ENCODE measurements at regions not wholly inside any gene's neighbourhood (a gene's known extent, or its start where the extent isn't known, plus 50 kb on each side); places are given as distances from the start of the nearest gene placed in this dataset.

DNA sequence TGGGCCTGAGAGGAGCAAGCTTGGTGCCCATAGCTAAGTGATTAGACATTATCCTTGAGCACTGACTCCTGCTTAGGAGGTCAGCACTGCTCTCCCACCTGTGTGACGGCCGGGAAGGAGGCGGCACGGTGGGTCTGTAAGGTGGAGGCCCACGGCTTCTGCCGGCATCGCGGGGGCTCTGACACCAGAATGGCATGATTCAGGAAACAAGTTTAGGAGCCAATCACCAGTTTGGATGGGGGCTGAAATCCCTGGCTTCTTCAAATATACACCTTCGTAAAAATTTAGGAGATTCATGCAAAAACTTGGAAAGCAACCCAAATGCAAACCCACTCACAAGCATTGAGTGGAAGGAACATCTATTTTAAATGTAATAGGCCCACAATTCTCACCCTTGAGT lies 307.3 kb upstream of the TSHZ3 start:
- H3K9me2 ChIP-seq (replicated peaks; ENCODE audit: insufficient read depth), result no peaks in the 10 kb centered on the region

DNA sequence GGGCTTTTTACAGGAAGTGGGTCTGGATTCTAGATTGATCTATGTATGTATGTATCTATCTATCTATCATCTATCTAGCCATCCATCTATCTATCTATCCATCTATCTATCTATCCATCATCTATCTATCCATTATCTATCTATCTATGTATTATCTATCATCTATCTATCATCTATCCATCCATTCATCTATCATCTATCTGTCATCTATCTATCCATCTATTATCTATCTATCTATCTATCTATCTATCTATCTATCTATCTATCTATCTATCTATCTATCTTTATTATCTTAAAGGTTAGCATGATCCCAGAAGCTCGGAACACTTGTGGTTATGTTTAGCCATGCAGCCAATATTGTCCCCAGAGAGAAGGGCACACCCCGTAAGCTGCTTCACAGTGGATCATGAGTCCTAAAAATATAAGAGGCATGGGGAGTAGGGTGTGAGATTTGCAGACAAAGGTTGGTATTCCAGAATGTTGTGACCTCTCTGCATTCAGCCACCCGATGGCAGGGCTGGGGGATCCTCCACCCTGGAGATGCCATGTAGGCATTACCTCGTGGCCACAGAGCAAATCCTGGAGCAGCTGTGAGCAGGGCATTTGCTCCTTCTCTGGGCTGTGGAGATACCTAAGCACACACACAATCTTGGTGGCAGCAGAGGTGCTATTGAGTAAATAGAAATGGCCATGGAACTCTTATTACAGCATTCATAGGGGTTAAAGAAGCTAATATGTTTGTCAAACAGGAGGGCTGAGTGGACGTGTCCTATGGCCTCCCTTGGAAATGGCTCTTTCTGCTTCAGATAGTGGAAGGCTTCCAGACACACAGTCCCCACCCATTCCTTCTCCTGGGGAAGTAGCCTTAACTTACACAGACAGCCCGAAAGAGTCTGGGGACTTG lies 310.0 kb upstream of the TSHZ3 start:
- WGBS (ENCODE audit: low lambda C conversion rate, missing lambda C conversion rate), result 85% methylated on average over 6 of the region's 6 CpGs
- no peak for DNase-seq (ENCODE audit: low spot score)
- no peak overlapping the region for H3K4me2 ChIP-seq
- no peaks in the 10 kb centered on the region for H4K20me1 ChIP-seq (ENCODE audit: insufficient read depth, poor library complexity, severe bottlenecking)
- no peak for TF ChIP-seq EZH2phosphoT487 (IDR thresholded peaks at IDR 0.05; ENCODE audit: low read depth, severe bottlenecking, unreplicated experiment)
- TF ChIP-seq, protein P1, sequence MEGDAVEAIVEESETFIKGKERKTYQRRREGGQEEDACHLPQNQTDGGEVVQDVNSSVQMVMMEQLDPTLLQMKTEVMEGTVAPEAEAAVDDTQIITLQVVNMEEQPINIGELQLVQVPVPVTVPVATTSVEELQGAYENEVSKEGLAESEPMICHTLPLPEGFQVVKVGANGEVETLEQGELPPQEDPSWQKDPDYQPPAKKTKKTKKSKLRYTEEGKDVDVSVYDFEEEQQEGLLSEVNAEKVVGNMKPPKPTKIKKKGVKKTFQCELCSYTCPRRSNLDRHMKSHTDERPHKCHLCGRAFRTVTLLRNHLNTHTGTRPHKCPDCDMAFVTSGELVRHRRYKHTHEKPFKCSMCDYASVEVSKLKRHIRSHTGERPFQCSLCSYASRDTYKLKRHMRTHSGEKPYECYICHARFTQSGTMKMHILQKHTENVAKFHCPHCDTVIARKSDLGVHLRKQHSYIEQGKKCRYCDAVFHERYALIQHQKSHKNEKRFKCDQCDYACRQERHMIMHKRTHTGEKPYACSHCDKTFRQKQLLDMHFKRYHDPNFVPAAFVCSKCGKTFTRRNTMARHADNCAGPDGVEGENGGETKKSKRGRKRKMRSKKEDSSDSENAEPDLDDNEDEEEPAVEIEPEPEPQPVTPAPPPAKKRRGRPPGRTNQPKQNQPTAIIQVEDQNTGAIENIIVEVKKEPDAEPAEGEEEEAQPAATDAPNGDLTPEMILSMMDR (IDR thresholded peaks at IDR 0.05; ENCODE audit: poor library complexity), result no peak
- no peak for TF ChIP-seq EZH2 (IDR thresholded peaks at IDR 0.05; ENCODE audit: borderline replicate concordance)
- no peaks in the 10 kb centered on the region for H3K9me2 ChIP-seq (replicated peaks; ENCODE audit: insufficient read depth)
- no peaks in the 10 kb centered on the region for H3K79me2 ChIP-seq
- H3K4me3 ChIP-seq, result no peak overlapping the region
- H3K27me3 ChIP-seq, result no peaks in the 10 kb centered on the region
- H3K9me3 ChIP-seq (ENCODE audit: low read depth), result no peaks in the 10 kb centered on the region
- no peaks in the 10 kb centered on the region for H3K36me3 ChIP-seq (replicated peaks; ENCODE audit: insufficient read depth, low read depth)
- H3K4me1 ChIP-seq (ENCODE audit: insufficient read depth), result no peaks in the 10 kb centered on the region
- no peak overlapping the region for H3K27ac ChIP-seq
- no peak overlapping the region for H2AFZ ChIP-seq

More for the DNA sequence above, 307.3 kb upstream of the TSHZ3 start:
- 94% methylated on average over 9 of the region's 9 CpGs for WGBS (ENCODE audit: low lambda C conversion rate, missing lambda C conversion rate)
- TF ChIP-seq, protein P1 (IDR thresholded peaks at IDR 0.05; ENCODE audit: poor library complexity), result no peak
- TF ChIP-seq EZH2 (IDR thresholded peaks at IDR 0.05; ENCODE audit: borderline replicate concordance), result no peak
- Histone ChIP-seq H4K20me1 (ENCODE audit: insufficient read depth, poor library complexity, severe bottlenecking) (no peaks in the 10 kb centered on the region), H3K79me2 (no peaks in the 10 kb centered on the region), H3K4me1 (ENCODE audit: insufficient read depth) (no peaks in the 10 kb centered on the region), H3K4me2 (no peak overlapping the region), H3K9me3 (ENCODE audit: low read depth) (no peaks in the 10 kb centered on the region), H2AFZ (no peak overlapping the region), H3K27ac (no peak overlapping the region), H3K27me3 (no peaks in the 10 kb centered on the region), H3K36me3 (replicated peaks; ENCODE audit: insufficient read depth, low read depth) (no peaks in the 10 kb centered on the region), H3K4me3 (no peak overlapping the region)
- DNase-seq (ENCODE audit: low spot score), result no peak

DNA sequence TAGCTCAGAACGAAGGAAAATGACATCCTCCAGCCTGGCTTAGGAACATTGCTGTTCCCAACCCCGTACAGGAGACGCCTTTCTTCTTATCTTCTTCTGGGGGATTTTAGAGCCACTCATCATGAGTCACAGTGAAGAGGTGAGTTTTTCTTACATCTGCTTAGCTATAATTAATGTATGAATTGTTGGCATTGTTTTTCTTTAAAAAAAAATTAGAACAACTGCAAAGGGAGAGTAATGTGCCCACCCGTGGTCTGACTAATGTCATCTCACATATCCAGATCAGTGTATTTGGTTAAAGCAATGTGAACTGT lies 310.6 kb upstream of the TSHZ3 start:
- H2AFZ ChIP-seq, result no peak overlapping the region
- H3K9me3 ChIP-seq (ENCODE audit: low read depth), result no peaks in the 10 kb centered on the region
- H3K4me1 ChIP-seq (ENCODE audit: insufficient read depth), result no peaks in the 10 kb centered on the region
- WGBS (ENCODE audit: low lambda C conversion rate, missing lambda C conversion rate), result 60% methylated on average over 4 of the region's 4 CpGs
- no peak overlapping the region for H3K4me2 ChIP-seq
- H3K27ac ChIP-seq, result no peak overlapping the region
- H3K27me3 ChIP-seq, result no peaks in the 10 kb centered on the region
- no peaks in the 10 kb centered on the region for H4K20me1 ChIP-seq (ENCODE audit: insufficient read depth, poor library complexity, severe bottlenecking)
- TF ChIP-seq, protein P1 (IDR thresholded peaks at IDR 0.05; ENCODE audit: poor library complexity), result no peak
- TF ChIP-seq EZH2 (IDR thresholded peaks at IDR 0.05; ENCODE audit: borderline replicate concordance) (no peak), EZH2phosphoT487 (IDR thresholded peaks at IDR 0.05; ENCODE audit: low read depth, severe bottlenecking, unreplicated experiment) (no peak)
- H3K36me3 ChIP-seq (replicated peaks; ENCODE audit: insufficient read depth, low read depth), result no peaks in the 10 kb centered on the region
- H3K4me3 ChIP-seq, result no peak overlapping the region
- H3K79me2 ChIP-seq, result no peaks in the 10 kb centered on the region
- no peaks in the 10 kb centered on the region for H3K9me2 ChIP-seq (replicated peaks; ENCODE audit: insufficient read depth)
- no peak for DNase-seq (ENCODE audit: low spot score)
